ENCODE measurements at regions not wholly inside any gene's neighbourhood (a gene's known extent, or its start where the extent isn't known, plus 50 kb on each side); places are given as distances from the start of the nearest gene placed in this dataset.

DNA sequence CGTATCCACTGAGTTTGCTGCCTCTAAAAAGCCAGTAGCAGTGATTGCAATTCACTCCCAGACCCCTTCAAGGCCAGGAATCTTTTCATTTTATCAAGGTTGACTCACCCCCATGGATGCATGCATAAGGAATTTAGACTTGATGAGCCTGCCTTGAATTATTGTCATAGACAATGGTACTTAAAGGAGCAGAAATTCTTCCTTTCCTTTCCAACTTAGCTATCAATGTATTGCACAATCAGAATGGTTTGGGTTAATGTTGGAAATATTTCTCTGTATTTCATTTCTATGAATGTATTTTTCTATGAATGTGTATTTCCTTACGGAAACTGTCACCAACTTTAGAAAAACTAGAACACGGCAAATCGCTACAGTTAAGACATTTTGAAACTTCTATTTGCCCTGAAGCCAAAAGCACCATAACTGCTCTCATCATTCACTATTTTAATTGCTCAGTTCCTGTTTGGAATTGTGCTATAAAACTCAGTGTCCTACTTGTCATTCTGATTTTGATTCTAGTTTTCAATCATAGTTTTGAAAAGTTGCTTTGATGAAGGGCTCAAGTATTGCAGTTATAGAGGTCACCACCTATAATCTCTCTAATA, 355.7 kb upstream of the AKR1E2 start:
- TF ChIP-seq, protein P1, sequence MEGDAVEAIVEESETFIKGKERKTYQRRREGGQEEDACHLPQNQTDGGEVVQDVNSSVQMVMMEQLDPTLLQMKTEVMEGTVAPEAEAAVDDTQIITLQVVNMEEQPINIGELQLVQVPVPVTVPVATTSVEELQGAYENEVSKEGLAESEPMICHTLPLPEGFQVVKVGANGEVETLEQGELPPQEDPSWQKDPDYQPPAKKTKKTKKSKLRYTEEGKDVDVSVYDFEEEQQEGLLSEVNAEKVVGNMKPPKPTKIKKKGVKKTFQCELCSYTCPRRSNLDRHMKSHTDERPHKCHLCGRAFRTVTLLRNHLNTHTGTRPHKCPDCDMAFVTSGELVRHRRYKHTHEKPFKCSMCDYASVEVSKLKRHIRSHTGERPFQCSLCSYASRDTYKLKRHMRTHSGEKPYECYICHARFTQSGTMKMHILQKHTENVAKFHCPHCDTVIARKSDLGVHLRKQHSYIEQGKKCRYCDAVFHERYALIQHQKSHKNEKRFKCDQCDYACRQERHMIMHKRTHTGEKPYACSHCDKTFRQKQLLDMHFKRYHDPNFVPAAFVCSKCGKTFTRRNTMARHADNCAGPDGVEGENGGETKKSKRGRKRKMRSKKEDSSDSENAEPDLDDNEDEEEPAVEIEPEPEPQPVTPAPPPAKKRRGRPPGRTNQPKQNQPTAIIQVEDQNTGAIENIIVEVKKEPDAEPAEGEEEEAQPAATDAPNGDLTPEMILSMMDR (conservative IDR thresholded peaks at IDR 0.05; ENCODE audit: low read depth, low read length) = no peak
- TF ChIP-seq EZH2 (IDR thresholded peaks at IDR 0.05; ENCODE audit: low read length, unreplicated experiment) = no peak

Measured in PC-3 (cell line).